MCF 10A (cell line): ENCODE measurements at regions not wholly inside any gene's neighbourhood (a gene's known extent, or its start where the extent isn't known, plus 50 kb on each side); places are given as distances from the start of the nearest gene placed in this dataset.

Source experiments
- BruUV-seq: library from RNA; stranded (reverse); fragments of 400-500 nt; replicated peaks from 2 replicates; lab custom pipeline; 2021; lab: Mats Ljungman, UMichigan
- CTCF ChIA-PET: fragments of 300-600 bp; sonication (Branson Sonifier 250); formaldehyde crosslinking; extraction: SDS; loops from one replicate; lab custom pipeline; 2021; ENCODE audit warnings: antibody characterized with exemption, inconsistent platforms; lab: Yijun Ruan, JAX
- POLR2A ChIA-PET: fragments of 300-600, 350-650 bp; sonication (Branson Sonifier 250); formaldehyde crosslinking; extraction: SDS; loops from one replicate; lab custom pipeline; 2020; ENCODE audit warnings: antibody characterized with exemption, inconsistent platforms; lab: Yijun Ruan, JAX
- DNase-seq: peaks from one replicate; pipeline ENCODE4 v3.0.0-alpha.2; 2018; ENCODE audit not compliant: unreplicated experiment
- H3K27ac Mint-ChIP-seq: one replicate; pipeline ENCODE4 v1.8.0; 2022; ENCODE audit warnings: mild to moderate bottlenecking, low read depth, mixed read lengths; ENCODE audit not compliant: unreplicated experiment
- H3K27me3 Mint-ChIP-seq: one replicate; pipeline ENCODE4 v1.8.0; 2022; ENCODE audit warnings: mixed read lengths; ENCODE audit not compliant: insufficient read depth, unreplicated experiment
- H3K36me3 Mint-ChIP-seq: one replicate; pipeline ENCODE4 v1.8.0; 2022; ENCODE audit warnings: mild to moderate bottlenecking, moderate library complexity, mixed read lengths; ENCODE audit not compliant: insufficient read depth, unreplicated experiment
- H3K4me1 Mint-ChIP-seq: one replicate; pipeline ENCODE4 v1.8.0; 2022; ENCODE audit warnings: mixed read lengths; ENCODE audit not compliant: insufficient read depth, unreplicated experiment
- H3K4me3 Mint-ChIP-seq: one replicate; pipeline ENCODE4 v1.8.0; 2022; ENCODE audit warnings: mild to moderate bottlenecking, moderate library complexity, mixed read lengths; ENCODE audit not compliant: unreplicated experiment
- H3K9me3 Mint-ChIP-seq: one replicate; pipeline ENCODE4 v1.8.0; 2022; ENCODE audit warnings: mixed read lengths; ENCODE audit not compliant: unreplicated experiment
- intact Hi-C: fragments of 100-400 bp; cut with micrococcal nuclease; formaldehyde crosslinking; loops from 2 replicates; pipeline ENCODE4 v1.14.1; 2022
- TF ChIP-seq, protein P1 (sequence below): fragments of 200-600 bp; IDR thresholded peaks from one replicate; pipeline ENCODE4 v1.8.0; 2022; ENCODE audit warnings: antibody characterized with exemption, mild to moderate bottlenecking; ENCODE audit not compliant: unreplicated experiment

DNA sequence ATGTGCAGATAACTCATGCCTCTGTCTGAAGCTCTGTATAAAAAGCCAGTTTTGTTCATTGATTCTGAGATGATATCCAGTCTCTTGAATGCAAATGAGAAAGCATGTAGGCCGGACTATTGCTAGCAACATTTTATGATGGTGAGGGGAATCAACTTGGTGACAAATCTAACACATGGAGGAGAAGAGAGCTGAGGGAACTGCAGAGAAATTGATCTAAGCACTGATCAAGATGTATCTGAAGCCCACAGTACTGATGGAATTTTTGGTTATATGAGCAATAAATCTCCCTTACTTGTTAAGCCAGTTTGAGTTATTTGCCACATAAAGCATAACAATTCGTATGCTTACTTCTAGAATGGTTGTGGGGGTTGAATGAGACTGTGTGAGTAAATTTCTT is 295.6 kb upstream of the DDHD1 start:
- intact Hi-C loops = no loop called here
- H3K4me3 Mint-ChIP-seq = no peak overlapping the region

DNA sequence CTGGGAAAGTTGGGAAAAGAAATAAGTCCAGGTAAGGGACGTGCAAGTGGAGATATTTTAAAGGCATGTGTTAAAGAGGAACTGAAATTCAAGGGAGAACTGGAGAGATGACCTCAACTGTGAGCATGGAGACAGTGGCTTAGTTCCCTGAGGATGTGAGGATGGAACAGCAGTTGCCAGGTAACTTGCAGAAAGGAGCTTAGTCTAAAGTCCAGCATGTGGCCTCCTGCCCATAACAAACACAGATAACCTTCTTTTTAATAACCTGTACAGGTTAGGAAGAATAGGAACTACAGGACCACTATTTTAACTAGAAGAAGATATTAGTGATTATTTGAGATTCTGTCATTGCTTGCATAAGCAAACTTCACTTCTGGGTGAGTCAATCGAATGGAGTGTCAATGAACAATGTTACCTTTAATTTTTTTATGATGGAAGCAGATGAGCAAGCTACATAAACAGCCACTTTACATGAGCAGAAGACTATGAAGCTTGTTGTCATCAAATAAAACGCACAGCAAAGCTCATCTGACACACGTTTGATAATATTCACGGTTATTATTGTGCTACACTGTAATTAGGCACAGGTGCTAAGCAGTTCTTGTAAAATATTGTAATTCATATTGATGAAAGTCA is 291.7 kb upstream of the DDHD1 start:
- intact Hi-C loops = no loop called here
- Mint-ChIP-seq H3K4me3 (no peak overlapping the region), H3K36me3 (no peaks in the 10 kb centered on the region), H3K9me3 (no peaks in the 10 kb centered on the region), H3K4me1 (no peaks in the 10 kb centered on the region), H3K27me3 (no peaks in the 10 kb centered on the region), H3K27ac (no peak overlapping the region)
- POLR2A ChIA-PET = interaction anchor here (0.5 to 0.7 kb wide), 2 partner anchors 9 to 109 kb away, joined by 3 read pairs; no protein-coding TSS in a partner anchor
- no TSS peak for BruUV-seq
- TF ChIP-seq, protein P1, sequence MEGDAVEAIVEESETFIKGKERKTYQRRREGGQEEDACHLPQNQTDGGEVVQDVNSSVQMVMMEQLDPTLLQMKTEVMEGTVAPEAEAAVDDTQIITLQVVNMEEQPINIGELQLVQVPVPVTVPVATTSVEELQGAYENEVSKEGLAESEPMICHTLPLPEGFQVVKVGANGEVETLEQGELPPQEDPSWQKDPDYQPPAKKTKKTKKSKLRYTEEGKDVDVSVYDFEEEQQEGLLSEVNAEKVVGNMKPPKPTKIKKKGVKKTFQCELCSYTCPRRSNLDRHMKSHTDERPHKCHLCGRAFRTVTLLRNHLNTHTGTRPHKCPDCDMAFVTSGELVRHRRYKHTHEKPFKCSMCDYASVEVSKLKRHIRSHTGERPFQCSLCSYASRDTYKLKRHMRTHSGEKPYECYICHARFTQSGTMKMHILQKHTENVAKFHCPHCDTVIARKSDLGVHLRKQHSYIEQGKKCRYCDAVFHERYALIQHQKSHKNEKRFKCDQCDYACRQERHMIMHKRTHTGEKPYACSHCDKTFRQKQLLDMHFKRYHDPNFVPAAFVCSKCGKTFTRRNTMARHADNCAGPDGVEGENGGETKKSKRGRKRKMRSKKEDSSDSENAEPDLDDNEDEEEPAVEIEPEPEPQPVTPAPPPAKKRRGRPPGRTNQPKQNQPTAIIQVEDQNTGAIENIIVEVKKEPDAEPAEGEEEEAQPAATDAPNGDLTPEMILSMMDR = no peak
- DNase-seq = no peak
- CTCF ChIA-PET = no interaction called here

More for the DNA sequence above, 295.6 kb upstream of the DDHD1 start:
- CTCF ChIA-PET = no interaction called here
- Mint-ChIP-seq H3K27ac (no peak overlapping the region), H3K27me3 (no peaks in the 10 kb centered on the region), H3K4me1 (no peaks in the 10 kb centered on the region), H3K9me3 (no peaks in the 10 kb centered on the region), H3K36me3 (no peaks in the 10 kb centered on the region)
- no peak for DNase-seq
- TF ChIP-seq, protein P1 = no peak
- POLR2A ChIA-PET = interaction anchor here (0.6 to 1.0 kb wide), 3 partner anchors 11 to 170 kb away, joined by 3 to 4 read pairs (median 3); no protein-coding TSS in a partner anchor
- no TSS peak for BruUV-seq

DNA sequence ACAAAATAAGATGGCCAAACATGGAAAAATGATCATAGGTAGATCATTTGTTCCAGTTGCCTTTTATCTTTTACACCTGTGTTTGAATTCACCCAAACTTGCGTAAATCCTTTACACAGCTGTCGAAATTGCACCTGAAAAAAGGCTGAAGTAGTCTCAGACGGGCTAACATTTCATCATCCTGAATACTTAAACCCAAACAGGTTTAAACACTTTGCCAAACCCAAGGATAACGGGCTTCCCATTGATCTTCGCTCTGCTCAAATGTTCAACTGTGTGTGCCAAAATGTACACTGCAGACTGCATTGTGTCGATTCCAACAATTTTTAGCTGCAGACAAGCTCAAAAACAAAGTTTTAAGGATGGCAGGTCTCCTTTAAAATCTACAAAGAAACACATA is 288.7 kb upstream of the DDHD1 start:
- H3K36me3 Mint-ChIP-seq = no peaks in the 10 kb centered on the region
- H3K9me3 Mint-ChIP-seq = no peaks in the 10 kb centered on the region
- no peak overlapping the region for H3K4me3 Mint-ChIP-seq
- no peaks in the 10 kb centered on the region for H3K4me1 Mint-ChIP-seq
- no peak for DNase-seq
- ChIA-PET POLR2A (interaction anchor here (0.6 to 0.7 kb wide), 2 partner anchors 19 to 27 kb away, joined by 3 read pairs; no protein-coding TSS in a partner anchor), CTCF (interaction anchor here (1.5 to 2.3 kb wide), 3 partner anchors 9 to 10 kb away, joined by 3 to 7 read pairs (median 5); no protein-coding TSS in a partner anchor)
- no peaks in the 10 kb centered on the region for H3K27me3 Mint-ChIP-seq
- no peak overlapping the region for H3K27ac Mint-ChIP-seq
- no TSS peak for BruUV-seq
- intact Hi-C loops = no loop called here
- TF ChIP-seq, protein P1 = no peak

DNA sequence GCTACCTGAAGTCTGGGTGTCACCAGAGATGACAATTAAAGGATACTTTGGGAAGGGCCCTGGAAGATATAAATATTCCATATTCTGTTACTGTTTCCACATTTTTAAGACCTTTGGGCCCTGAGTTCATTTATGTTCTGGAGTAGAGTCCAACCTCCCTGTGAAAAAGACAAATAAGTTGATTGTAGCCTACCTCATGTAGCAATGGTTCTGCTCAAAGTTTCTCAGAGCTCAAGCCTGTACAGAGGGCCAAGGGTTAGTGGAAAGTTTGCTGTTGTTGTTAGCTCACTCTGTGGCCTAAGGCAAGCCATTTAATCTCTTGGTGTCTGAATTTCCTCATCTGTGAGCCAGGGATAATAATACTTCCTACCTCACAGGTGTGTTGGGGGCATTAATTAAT is 284.7 kb upstream of the DDHD1 start:
- POLR2A ChIA-PET = no interaction called here
- intact Hi-C loops = no loop called here
- H3K36me3 Mint-ChIP-seq = no peaks in the 10 kb centered on the region
- DNase-seq = no peak
- TF ChIP-seq, protein P1 = no peak
- H3K9me3 Mint-ChIP-seq = no peaks in the 10 kb centered on the region
- no peaks in the 10 kb centered on the region for H3K27me3 Mint-ChIP-seq
- no peaks in the 10 kb centered on the region for H3K4me1 Mint-ChIP-seq
- CTCF ChIA-PET = interaction anchor here (0.5 kb wide), 1 partner anchor 902 kb away, joined by 3 read pairs; no protein-coding TSS in a partner anchor
- H3K4me3 Mint-ChIP-seq = no peak overlapping the region
- H3K27ac Mint-ChIP-seq = no peak overlapping the region
- no TSS peak for BruUV-seq
